KBM-7 (cell line): ENCODE measurements at regions not wholly inside any gene's neighbourhood (a gene's known extent, or its start where the extent isn't known, plus 50 kb on each side); places are given as distances from the start of the nearest gene placed in this dataset.

Experiments
- DNase-seq: peaks from one replicate; pipeline ENCODE4 v3.0.0-alpha.2; 2015
- in situ Hi-C: fragments of 300-500 bp; cut with MboI; formaldehyde crosslinking; loops from 2 replicates; pipeline ENCODE4 v1.14.3; 2020; ENCODE audit warnings: low sequenced_read_pairs, low pct_unique_long_range_greater_than_20kb, mixed read lengths

- no peak for DNase-seq
- in situ Hi-C loops: no loop called here
These were observed 707.8 kb upstream of the LMCD1 start for GRCh38 chr3:7793786-7794185.

GRCh38 chr3:7798276-7798675, 703.3 kb upstream of the LMCD1 start:
- no peak for DNase-seq
- in situ Hi-C loops: no loop called here

GRCh38 chr3:7800006-7800780, 701.4 kb upstream of the LMCD1 start:
- peak; percentile 26 for DNase-seq

GRCh38 chr3:7812490-7812889, 689.1 kb upstream of the LMCD1 start:
- DNase-seq: no peak
- in situ Hi-C loops: no loop called here

More at GRCh38 chr3:7800006-7800780, 701.4 kb upstream of the LMCD1 start:
- in situ Hi-C loops: no loop called here

GRCh38 chr3:7813365-7813764, 688.3 kb upstream of the LMCD1 start:
- no peak for DNase-seq
- in situ Hi-C loops: no loop called here

GRCh38 chr3:7817239-7817638, 684.4 kb upstream of the LMCD1 start:
- in situ Hi-C loops: no loop called here
- DNase-seq: no peak

- DNase-seq: no peak
- in situ Hi-C loops: no loop called here
These were observed 680.7 kb upstream of the LMCD1 start for GRCh38 chr3:7820969-7821368.

GRCh38 chr3:7821858-7822257, 679.8 kb upstream of the LMCD1 start:
- in situ Hi-C loops: no loop called here
- no peak for DNase-seq

- DNase-seq: no peak
These were observed 660.2 kb upstream of the LMCD1 start for GRCh38 chr3:7841451-7841850.

GRCh38 chr3:7843441-7843840, 658.2 kb upstream of the LMCD1 start:
- no peak for DNase-seq
- in situ Hi-C loops: no loop called here

More at GRCh38 chr3:7841451-7841850, 660.2 kb upstream of the LMCD1 start:
- in situ Hi-C loops: no loop called here

GRCh38 chr3:7847021-7847420, 654.6 kb upstream of the LMCD1 start:
- DNase-seq: no peak
- in situ Hi-C loops: no loop called here

GRCh38 chr3:7847521-7847920, 654.1 kb upstream of the LMCD1 start:
- no peak for DNase-seq
- in situ Hi-C loops: no loop called here

- DNase-seq: no peak
- in situ Hi-C loops: no loop called here
These were observed 647.4 kb upstream of the LMCD1 start for GRCh38 chr3:7854266-7854665.

- in situ Hi-C loops: no loop called here
- DNase-seq: no peak
These were observed 646.9 kb upstream of the LMCD1 start for GRCh38 chr3:7854721-7855120.

GRCh38 chr3:7865611-7866010, 636.0 kb upstream of the LMCD1 start:
- in situ Hi-C loops: no loop called here
- DNase-seq: no peak

GRCh38 chr3:7867587-7867986, 634.0 kb upstream of the LMCD1 start:
- in situ Hi-C loops: no loop called here
- no peak for DNase-seq

GRCh38 chr3:7871003-7871560, 630.5 kb upstream of the LMCD1 start:
- DNase-seq: no peak
- in situ Hi-C loops: no loop called here

- DNase-seq: no peak
- in situ Hi-C loops: no loop called here
These were observed 627.5 kb upstream of the LMCD1 start for GRCh38 chr3:7874116-7874515.

- in situ Hi-C loops: no loop called here
- no peak for DNase-seq
These were observed 625.7 kb upstream of the LMCD1 start for GRCh38 chr3:7875925-7876324.

- DNase-seq: peak; percentile 93
- in situ Hi-C loops: no loop called here
These were observed 624.8 kb upstream of the LMCD1 start for GRCh38 chr3:7876741-7877297.

- in situ Hi-C loops: no loop called here
- DNase-seq: no peak
These were observed 624.3 kb upstream of the LMCD1 start for GRCh38 chr3:7877312-7877711.
